ENCODE measurements at regions not wholly inside any gene's neighbourhood (a gene's known extent, or its start where the extent isn't known, plus 50 kb on each side); places are given as distances from the start of the nearest gene placed in this dataset.

DNA sequence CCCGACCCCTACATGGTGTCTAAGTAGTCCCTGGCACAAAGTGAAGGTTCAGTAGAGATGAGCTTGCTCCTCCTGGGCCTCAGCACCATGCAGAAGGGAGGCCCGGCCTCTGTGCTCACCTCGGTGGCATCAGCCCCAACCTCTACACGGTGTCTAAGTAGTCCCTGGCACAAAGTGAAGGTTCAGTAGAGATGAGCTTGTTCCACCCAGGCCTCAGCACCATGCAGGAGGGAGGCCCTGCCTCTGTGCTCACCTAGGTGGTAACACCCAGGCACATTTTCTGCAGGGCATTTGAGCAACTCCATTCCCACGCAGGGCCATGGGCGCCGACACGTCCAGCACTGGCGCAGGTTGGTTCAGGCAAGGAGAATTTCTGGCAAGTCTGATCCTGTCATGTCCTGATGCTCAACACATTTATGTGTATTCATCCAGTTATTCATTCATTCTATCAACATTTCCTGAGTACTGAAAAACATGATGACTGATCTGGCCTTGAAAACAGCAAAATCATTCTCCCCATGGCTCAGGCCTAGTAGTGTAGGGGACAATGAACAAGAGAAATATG, 408.2 kb upstream of the MYT1L start:
- H3K36me3 ChIP-seq (ENCODE audit: control insufficient read depth, insufficient read depth, low read length), result no peaks in the 10 kb centered on the region
- H2BK120ac ChIP-seq (ENCODE audit: low read depth, low read length), result no peak overlapping the region
- no peak overlapping the region for H3K23ac ChIP-seq (ENCODE audit: low read length)
- no peak overlapping the region for H3K9ac ChIP-seq (ENCODE audit: low read length)
- no peak overlapping the region for H3K27ac ChIP-seq (ENCODE audit: low read depth, low read length)
- no CpG with 5 or more reads among the region's 9 CpGs for WGBS (ENCODE audit: extremely low coverage, insufficient coverage, low lambda C conversion rate)
- no peak for DNase-seq
- no peak overlapping the region for H4K8ac ChIP-seq (ENCODE audit: low read depth, low read length)
- no peak overlapping the region for H2BK15ac ChIP-seq (replicated peaks; ENCODE audit: low read depth)
- no peak overlapping the region for H3K4me3 ChIP-seq (ENCODE audit: low read length)
- no peaks in the 10 kb centered on the region for H3K79me1 ChIP-seq (ENCODE audit: low read length)
- H4K5ac ChIP-seq (ENCODE audit: low read length), result no peak overlapping the region
- H3K4ac ChIP-seq (ENCODE audit: low read depth, low read length), result no peak overlapping the region
- H2BK5ac ChIP-seq (ENCODE audit: low read length), result no peak overlapping the region
- H3K27me3 ChIP-seq (ENCODE audit: insufficient read depth, low read length, poor library complexity), result no peaks in the 10 kb centered on the region
- H3K4me1 ChIP-seq (ENCODE audit: control insufficient read depth, low read depth, low read length), result no peaks in the 10 kb centered on the region
- no peak overlapping the region for H3K18ac ChIP-seq (ENCODE audit: low read length)
- H3K4me2 ChIP-seq (ENCODE audit: low read length), result no peak overlapping the region
- no peak overlapping the region for H3K56ac ChIP-seq (ENCODE audit: low read length)
- no peaks in the 10 kb centered on the region for H3K79me2 ChIP-seq (ENCODE audit: control insufficient read depth, insufficient read depth, low read length)
- no peak overlapping the region for H2AK5ac ChIP-seq (ENCODE audit: low read length)

DNA sequence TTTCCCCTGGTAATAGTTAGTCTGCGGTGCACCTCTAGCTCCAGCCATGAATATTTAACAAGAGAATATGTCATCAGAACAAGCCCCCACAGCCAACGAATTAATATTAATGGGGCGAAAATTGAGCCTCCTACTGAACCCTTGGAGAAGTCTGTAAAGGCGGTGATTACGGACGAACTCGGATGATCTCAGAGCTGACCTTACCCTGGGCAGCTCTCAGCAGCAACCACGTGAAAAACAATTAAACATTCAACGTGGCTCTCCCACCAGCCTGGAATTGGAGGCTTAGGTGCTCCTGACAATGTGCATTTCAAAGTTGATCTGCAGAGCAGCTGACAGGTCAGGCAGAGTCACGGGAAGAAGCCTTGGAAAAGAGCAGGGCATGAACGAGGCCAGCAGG, 407.6 kb upstream of the MYT1L start:
- H3K4me3 ChIP-seq (ENCODE audit: low read length), result no peak overlapping the region
- no peaks in the 10 kb centered on the region for H3K36me3 ChIP-seq (ENCODE audit: control insufficient read depth, insufficient read depth, low read length)
- H3K79me1 ChIP-seq (ENCODE audit: low read length), result no peaks in the 10 kb centered on the region
- no peak overlapping the region for H3K9ac ChIP-seq (ENCODE audit: low read length)
- H3K27me3 ChIP-seq (ENCODE audit: insufficient read depth, low read length, poor library complexity), result no peaks in the 10 kb centered on the region
- WGBS (ENCODE audit: extremely low coverage, insufficient coverage, low lambda C conversion rate), result no CpG with 5 or more reads among the region's 11 CpGs
- no peak overlapping the region for H4K8ac ChIP-seq (ENCODE audit: low read depth, low read length)
- no peak overlapping the region for H2AK5ac ChIP-seq (ENCODE audit: low read length)
- no peaks in the 10 kb centered on the region for H3K4me1 ChIP-seq (ENCODE audit: control insufficient read depth, low read depth, low read length)
- H3K79me2 ChIP-seq (ENCODE audit: control insufficient read depth, insufficient read depth, low read length), result no peaks in the 10 kb centered on the region
- no peak overlapping the region for H2BK5ac ChIP-seq (ENCODE audit: low read length)
- no peak overlapping the region for H2BK120ac ChIP-seq (ENCODE audit: low read depth, low read length)
- no peak overlapping the region for H3K4ac ChIP-seq (ENCODE audit: low read depth, low read length)
- no peak overlapping the region for H3K23ac ChIP-seq (ENCODE audit: low read length)
- H3K27ac ChIP-seq (ENCODE audit: low read depth, low read length), result no peak overlapping the region
- no peak overlapping the region for H3K18ac ChIP-seq (ENCODE audit: low read length)
- no peak overlapping the region for H3K4me2 ChIP-seq (ENCODE audit: low read length)
- DNase-seq, result no peak
- no peak overlapping the region for H2BK15ac ChIP-seq (replicated peaks; ENCODE audit: low read depth)
- H4K5ac ChIP-seq (ENCODE audit: low read length), result no peak overlapping the region
- no peak overlapping the region for H3K56ac ChIP-seq (ENCODE audit: low read length)

DNA sequence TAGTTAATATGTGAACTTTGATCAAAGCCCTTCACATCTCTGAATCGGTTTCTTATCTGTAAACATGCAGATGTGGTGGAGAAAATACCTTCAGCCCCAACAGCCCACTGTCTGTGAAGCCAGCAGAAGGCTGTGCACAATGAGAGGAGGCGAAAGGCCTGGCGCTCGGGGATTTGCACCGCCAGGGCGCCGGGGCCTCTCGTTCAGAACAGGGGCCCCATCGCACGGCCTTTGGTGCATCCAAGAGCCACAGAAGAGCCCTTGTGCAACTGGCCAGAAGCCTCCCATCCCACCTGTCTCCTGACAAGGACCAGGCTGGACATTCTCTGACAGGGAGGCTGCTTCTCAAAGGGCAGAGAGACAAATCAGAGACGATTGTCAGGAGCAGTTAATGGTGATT, 407.2 kb upstream of the MYT1L start:
- WGBS (ENCODE audit: extremely low coverage, insufficient coverage, low lambda C conversion rate), result no CpG with 5 or more reads among the region's 11 CpGs

DNA sequence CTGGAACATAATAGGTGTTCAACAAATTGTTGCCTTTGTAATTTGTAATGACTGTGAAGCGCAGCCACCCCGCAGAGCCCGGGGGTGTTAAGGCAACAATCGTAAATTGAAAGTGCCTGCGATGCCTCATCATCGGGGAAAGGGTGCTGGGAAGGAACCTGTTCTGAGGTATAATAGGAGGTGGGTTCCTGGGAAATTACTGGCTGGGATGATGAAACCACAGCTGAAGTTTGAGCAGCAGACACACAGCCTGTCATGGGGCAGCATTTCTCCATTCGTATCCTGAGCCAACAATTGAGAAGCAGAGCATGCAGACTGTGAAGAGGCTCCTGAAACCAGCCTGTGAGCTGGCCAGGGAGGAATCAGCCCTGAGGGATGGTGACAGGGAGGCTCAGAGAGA, 404.0 kb upstream of the MYT1L start:
- Histone ChIP-seq H3K4me1 (ENCODE audit: control insufficient read depth, low read depth, low read length) (no peaks in the 10 kb centered on the region), H3K79me1 (ENCODE audit: low read length) (no peaks in the 10 kb centered on the region), H3K27ac (ENCODE audit: low read depth, low read length) (no peak overlapping the region), H3K79me2 (ENCODE audit: control insufficient read depth, insufficient read depth, low read length) (no peaks in the 10 kb centered on the region), H2BK120ac (ENCODE audit: low read depth, low read length) (no peak overlapping the region), H3K4ac (ENCODE audit: low read depth, low read length) (no peak overlapping the region), H4K8ac (ENCODE audit: low read depth, low read length) (no peak overlapping the region), H3K4me2 (ENCODE audit: low read length) (no peak overlapping the region), H3K9ac (ENCODE audit: low read length) (no peak overlapping the region), H2BK5ac (ENCODE audit: low read length) (no peak overlapping the region), H3K27me3 (ENCODE audit: insufficient read depth, low read length, poor library complexity) (no peaks in the 10 kb centered on the region), H4K5ac (ENCODE audit: low read length) (no peak overlapping the region), H2BK15ac (replicated peaks; ENCODE audit: low read depth) (no peak overlapping the region), H3K18ac (ENCODE audit: low read length) (no peak overlapping the region), H3K4me3 (ENCODE audit: low read length) (no peak overlapping the region), H3K23ac (ENCODE audit: low read length) (no peak overlapping the region), H3K56ac (ENCODE audit: low read length) (no peak overlapping the region), H2AK5ac (ENCODE audit: low read length) (no peak overlapping the region), H3K36me3 (ENCODE audit: control insufficient read depth, insufficient read depth, low read length) (no peaks in the 10 kb centered on the region)
- no CpG with 5 or more reads among the region's 7 CpGs for WGBS (ENCODE audit: extremely low coverage, insufficient coverage, low lambda C conversion rate)
- peak; percentile 29 for DNase-seq

More for the DNA sequence above, 407.2 kb upstream of the MYT1L start:
- Histone ChIP-seq H3K4me1 (ENCODE audit: control insufficient read depth, low read depth, low read length) (no peaks in the 10 kb centered on the region), H3K18ac (ENCODE audit: low read length) (no peak overlapping the region), H2BK5ac (ENCODE audit: low read length) (no peak overlapping the region), H3K9ac (ENCODE audit: low read length) (no peak overlapping the region), H3K27ac (ENCODE audit: low read depth, low read length) (no peak overlapping the region), H2BK15ac (replicated peaks; ENCODE audit: low read depth) (no peak overlapping the region), H3K4ac (ENCODE audit: low read depth, low read length) (no peak overlapping the region), H3K56ac (ENCODE audit: low read length) (no peak overlapping the region), H3K79me2 (ENCODE audit: control insufficient read depth, insufficient read depth, low read length) (no peaks in the 10 kb centered on the region), H3K27me3 (ENCODE audit: insufficient read depth, low read length, poor library complexity) (no peaks in the 10 kb centered on the region), H2AK5ac (ENCODE audit: low read length) (no peak overlapping the region), H3K4me3 (ENCODE audit: low read length) (no peak overlapping the region), H3K23ac (ENCODE audit: low read length) (no peak overlapping the region), H3K79me1 (ENCODE audit: low read length) (no peaks in the 10 kb centered on the region), H4K5ac (ENCODE audit: low read length) (no peak overlapping the region), H3K36me3 (ENCODE audit: control insufficient read depth, insufficient read depth, low read length) (no peaks in the 10 kb centered on the region), H3K4me2 (ENCODE audit: low read length) (no peak overlapping the region), H4K8ac (ENCODE audit: low read depth, low read length) (no peak overlapping the region), H2BK120ac (ENCODE audit: low read depth, low read length) (no peak overlapping the region)
- DNase-seq, result no peak

DNA sequence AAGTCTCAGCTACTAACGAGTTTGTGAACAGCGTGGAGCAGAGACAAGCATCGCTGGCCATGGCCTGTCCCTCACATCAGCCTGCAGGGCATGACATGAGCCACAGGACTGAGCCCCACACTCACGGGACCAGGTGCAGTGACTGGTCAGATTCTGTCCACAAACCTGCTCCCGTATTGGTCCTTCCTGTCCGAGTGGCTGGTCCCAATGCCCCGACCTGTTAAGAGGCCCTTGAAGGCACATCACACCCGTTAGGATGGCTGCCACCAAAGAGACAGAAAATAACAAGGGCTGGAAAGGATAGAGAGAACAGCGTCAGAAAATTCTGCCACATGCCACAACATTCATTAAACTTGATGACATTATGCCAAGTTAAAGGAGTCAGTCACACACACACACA, 403.2 kb upstream of the MYT1L start:
- no peak overlapping the region for H3K4ac ChIP-seq (ENCODE audit: low read depth, low read length)
- H4K5ac ChIP-seq (ENCODE audit: low read length), result no peak overlapping the region
- H3K27me3 ChIP-seq (ENCODE audit: insufficient read depth, low read length, poor library complexity), result no peaks in the 10 kb centered on the region
- no peak overlapping the region for H2BK5ac ChIP-seq (ENCODE audit: low read length)
- no peak overlapping the region for H3K9ac ChIP-seq (ENCODE audit: low read length)
- no peaks in the 10 kb centered on the region for H3K36me3 ChIP-seq (ENCODE audit: control insufficient read depth, insufficient read depth, low read length)
- no peak for DNase-seq
- no peak overlapping the region for H2BK15ac ChIP-seq (replicated peaks; ENCODE audit: low read depth)
- no peak overlapping the region for H4K8ac ChIP-seq (ENCODE audit: low read depth, low read length)
- no peaks in the 10 kb centered on the region for H3K79me1 ChIP-seq (ENCODE audit: low read length)
- H3K4me2 ChIP-seq (ENCODE audit: low read length), result no peak overlapping the region
- H3K4me3 ChIP-seq (ENCODE audit: low read length), result no peak overlapping the region
- peak overlapping the region; percentile 6 for H3K23ac ChIP-seq (ENCODE audit: low read length)
- no peaks in the 10 kb centered on the region for H3K79me2 ChIP-seq (ENCODE audit: control insufficient read depth, insufficient read depth, low read length)
- no peaks in the 10 kb centered on the region for H3K4me1 ChIP-seq (ENCODE audit: control insufficient read depth, low read depth, low read length)
- H3K27ac ChIP-seq (ENCODE audit: low read depth, low read length), result no peak overlapping the region
- WGBS (ENCODE audit: extremely low coverage, insufficient coverage, low lambda C conversion rate), result no CpG with 5 or more reads among the region's 9 CpGs
- no peak overlapping the region for H3K18ac ChIP-seq (ENCODE audit: low read length)
- no peak overlapping the region for H3K56ac ChIP-seq (ENCODE audit: low read length)
- no peak overlapping the region for H2BK120ac ChIP-seq (ENCODE audit: low read depth, low read length)
- H2AK5ac ChIP-seq (ENCODE audit: low read length), result no peak overlapping the region

DNA sequence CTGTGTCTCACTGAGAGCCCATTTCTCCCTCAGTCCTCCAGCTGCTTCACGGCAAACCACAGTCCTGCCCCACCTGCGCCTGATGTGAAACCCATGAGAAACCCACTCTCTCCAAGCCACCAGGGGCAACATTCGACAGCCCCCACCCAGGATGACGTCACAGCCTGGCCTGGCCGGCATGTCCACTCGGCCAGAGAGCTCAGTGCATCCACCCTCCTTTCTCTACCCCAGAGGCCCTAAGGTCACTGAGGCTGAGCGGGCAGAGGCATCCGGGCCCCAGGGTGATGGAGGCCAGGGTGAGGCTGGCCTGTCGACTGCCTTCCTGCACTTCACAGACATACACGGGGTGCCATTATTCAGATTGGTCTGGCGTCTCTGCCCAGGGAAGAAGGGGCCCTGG, 402.7 kb upstream of the MYT1L start:
- Histone ChIP-seq H4K8ac (ENCODE audit: low read depth, low read length) (no peak overlapping the region), H3K36me3 (ENCODE audit: control insufficient read depth, insufficient read depth, low read length) (no peaks in the 10 kb centered on the region), H3K18ac (ENCODE audit: low read length) (no peak overlapping the region), H3K4me3 (ENCODE audit: low read length) (no peak overlapping the region), H3K79me1 (ENCODE audit: low read length) (no peaks in the 10 kb centered on the region), H3K23ac (ENCODE audit: low read length) (no peak overlapping the region), H2BK120ac (ENCODE audit: low read depth, low read length) (no peak overlapping the region), H3K4me1 (ENCODE audit: control insufficient read depth, low read depth, low read length) (no peaks in the 10 kb centered on the region), H3K27me3 (ENCODE audit: insufficient read depth, low read length, poor library complexity) (no peaks in the 10 kb centered on the region), H3K27ac (ENCODE audit: low read depth, low read length) (no peak overlapping the region), H3K9ac (ENCODE audit: low read length) (no peak overlapping the region), H3K4me2 (ENCODE audit: low read length) (no peak overlapping the region), H2BK5ac (ENCODE audit: low read length) (no peak overlapping the region), H2BK15ac (replicated peaks; ENCODE audit: low read depth) (no peak overlapping the region), H3K56ac (ENCODE audit: low read length) (no peak overlapping the region), H3K79me2 (ENCODE audit: control insufficient read depth, insufficient read depth, low read length) (no peaks in the 10 kb centered on the region), H4K5ac (ENCODE audit: low read length) (no peak overlapping the region), H2AK5ac (ENCODE audit: low read length) (no peak overlapping the region), H3K4ac (ENCODE audit: low read depth, low read length) (no peak overlapping the region)
- no CpG with 5 or more reads among the region's 11 CpGs for WGBS (ENCODE audit: extremely low coverage, insufficient coverage, low lambda C conversion rate)
- no peak for DNase-seq

Measured in mesendoderm (in vitro differentiated cells).